HT1080 (cell line): ENCODE measurements at regions not wholly inside any gene's neighbourhood (a gene's known extent, or its start where the extent isn't known, plus 50 kb on each side); places are given as distances from the start of the nearest gene placed in this dataset.
A peak's percentile ranks its signal among the peaks of the same experiment; 100 is the strongest.

ENCODE experiments used
- DNase-seq: peaks from one replicate; pipeline ENCODE4 v3.0.0-alpha.2; 2015; ENCODE audit warnings: low read depth

GRCh38 chr12:81022531-81022930 is 55.3 kb upstream of the ACSS3 start:
- no peak for DNase-seq

GRCh38 chr12:81021834-81022233 is 56.0 kb upstream of the ACSS3 start:
- no peak for DNase-seq

GRCh38 chr12:81021131-81021748 is 56.6 kb upstream of the ACSS3 start:
- no peak for DNase-seq

- no peak for DNase-seq
These were observed 60.1 kb upstream of the ACSS3 start for GRCh38 chr12:81017792-81018191.

GRCh38 chr12:81015510-81015909 is 62.4 kb upstream of the ACSS3 start:
- peak; percentile 78 for DNase-seq

- DNase-seq, result no peak
These were observed 67.2 kb upstream of the ACSS3 start for GRCh38 chr12:81010641-81011040.

GRCh38 chr12:81005606-81006005 is 67.9 kb upstream of the LIN7A start:
- no peak for DNase-seq

GRCh38 chr12:81000831-81001230 is 63.1 kb upstream of the LIN7A start:
- no peak for DNase-seq

GRCh38 chr12:80988986-80989385 is 51.3 kb upstream of the LIN7A start:
- DNase-seq, result no peak
